HepG2 (cell line): ENCODE measurements at regions not wholly inside any gene's neighbourhood (a gene's known extent, or its start where the extent isn't known, plus 50 kb on each side); places are given as distances from the start of the nearest gene placed in this dataset.

Experiments
- ATAC-seq: fragments of 200-7000 bp; cut with Tn5 transposase; 3 replicates; pipeline ENCODE4 v1.9.1; 2020; ENCODE audit warnings: mild to moderate bottlenecking, moderate library complexity
- BruUV-seq: library from RNA; stranded (reverse); fragments of 400-500 nt; replicated peaks from 2 replicates; lab custom pipeline; 2021; lab: Mats Ljungman, UMichigan
- CTCF ChIA-PET: fragments of 300-600 bp; formaldehyde crosslinking; extraction: SDS; loops from one replicate; lab custom pipeline; 2021; ENCODE audit warnings: low total read pairs, inconsistent platforms, low intra/inter-chr PET ratio; lab: Yijun Ruan, JAX
- POLR2A ChIA-PET: fragments of 350-600 bp; sonication (Branson Sonifier 250); formaldehyde crosslinking; loops from one replicate; lab custom pipeline; 2020; ENCODE audit warnings: antibody characterized with exemption, inconsistent platforms; lab: Yijun Ruan, JAX
- DNase-seq: peaks from one replicate; pipeline ENCODE4 v3.0.0-alpha.2; 2015; ENCODE audit warnings: low spot score
- FAIRE-seq: peaks from 3 replicates; lab custom pipeline; 2011; peaks lifted over from hg19 to GRCh38; lab: Jason Lieb, UNC
- H2AFZ ChIP-seq: one replicate; pipeline ENCODE4 v1.6.1; 2011; ENCODE audit warnings: low read length, inconsistent platforms
- H3K27ac ChIP-seq: fragments of 300-600 bp; 3 replicates; pipeline ENCODE4 v1.8.0; 2011; ENCODE audit warnings: mixed run types, mild to moderate bottlenecking, mixed read lengths, low read length, inconsistent platforms; ENCODE audit not compliant: insufficient read depth; ENCODE audit errors: extremely low read length
- H3K27me3 ChIP-seq, 2 experiments: fragments of 200-600 bp in 1 of 2; 2 replicates in 1 of 2; 3 replicates in 1 of 2; pipeline versions ENCODE4 v1.6.0 to v1.8.0; 2011; ENCODE audit warnings: low read length in 2 of 2, mild to moderate bottlenecking in 2 of 2, moderate library complexity in 2 of 2, inconsistent platforms in 1 of 2; ENCODE audit not compliant: insufficient read depth in 2 of 2, control insufficient read depth in 1 of 2
- H3K36me3 ChIP-seq, 2 experiments: fragments of 200-600 bp in 1 of 2; replicated peaks in 1 of 2; 2 replicates in 1 of 2; 3 replicates in 1 of 2; pipeline versions ENCODE4 v1.5.1 to v1.8.0; 2011; ENCODE audit warnings: low read length in 2 of 2, inconsistent platforms in 1 of 2; ENCODE audit not compliant: insufficient read depth in 2 of 2, control insufficient read depth in 1 of 2
- H3K4me1 ChIP-seq: 2 replicates; pipeline ENCODE4 v1.5.1; 2012; ENCODE audit warnings: low read length, inconsistent platforms; ENCODE audit not compliant: insufficient read depth
- H3K4me2 ChIP-seq: 2 replicates; pipeline ENCODE4 v1.6.0; 2011; ENCODE audit warnings: low read depth, low read length, inconsistent platforms
- H3K4me3 ChIP-seq, 3 experiments: fragments of 200-600 bp in 1 of 3; sonication (generic), shearing (Covaris generic) in 1 of 3; replicated peaks in 1 of 3; 2 replicates each; pipeline ENCODE4 v1.5.1; 2011 to 2016; ENCODE audit warnings: low read length in 3 of 3, inconsistent platforms in 2 of 3, low read depth in 2 of 3, mild to moderate bottlenecking in 2 of 3, control low read depth in 1 of 3, mixed read lengths in 1 of 3; ENCODE audit not compliant: insufficient read depth in 1 of 3
- H3K79me2 ChIP-seq: one replicate; pipeline ENCODE4 v1.6.1; 2011; ENCODE audit warnings: low read length, inconsistent platforms; ENCODE audit not compliant: insufficient read depth
- H3K9ac ChIP-seq: 2 replicates; pipeline ENCODE4 v1.6.0; 2011; ENCODE audit warnings: mild to moderate bottlenecking, low read depth, low read length, inconsistent platforms; ENCODE audit not compliant: insufficient read depth
- H3K9me3 ChIP-seq: 2 replicates; pipeline ENCODE4 v1.5.1; 2012; ENCODE audit warnings: mild to moderate bottlenecking, low read length
- H4K20me1 ChIP-seq: 2 replicates; pipeline ENCODE4 v1.6.0; 2011; ENCODE audit warnings: inconsistent platforms, mild to moderate bottlenecking, low read length, moderate library complexity; ENCODE audit not compliant: insufficient read depth
- HIVEP1 ChIP-seq: sonication (generic); formaldehyde crosslinking; IDR thresholded peaks from 2 replicates; pipeline ENCODE4 v1.4.0; 2020; ENCODE audit warnings: mild to moderate bottlenecking, missing genetic modification reagents
- IRF2 ChIP-seq: IDR thresholded peaks from 2 replicates; pipeline ENCODE4 v1.6.1; 2018; ENCODE audit warnings: missing genetic modification reagents, missing compliant biosample characterization
- KDM5A ChIP-seq: fragments of 200-600 bp; sonication (generic); IDR thresholded peaks from 2 replicates; pipeline ENCODE4 v1.7.0; 2018; ENCODE audit warnings: antibody characterized with exemption, mild to moderate bottlenecking, low read length, borderline replicate concordance
- MIER2 ChIP-seq: IDR thresholded peaks from 2 replicates; pipeline ENCODE4 v1.6.1; 2016; ENCODE audit warnings: missing biosample characterization, missing genetic modification reagents
- MIER3 ChIP-seq: IDR thresholded peaks from 2 replicates; pipeline ENCODE4 v1.6.1; 2016; ENCODE audit warnings: missing compliant biosample characterization, borderline replicate concordance
- NFAT5 ChIP-seq: sonication (generic); formaldehyde crosslinking; IDR thresholded peaks from 2 replicates; pipeline ENCODE4 v1.4.0; 2020; ENCODE audit warnings: missing genetic modification reagents
- NFE2L2 ChIP-seq: fragments of 150-350 bp; IDR thresholded peaks from 2 replicates; pipeline ENCODE4 v1.6.1; 2014; ENCODE audit warnings: low read length
- PHF20 ChIP-seq: sonication (generic); formaldehyde crosslinking; IDR thresholded peaks from 2 replicates; pipeline ENCODE4 v1.5.0; 2020; ENCODE audit warnings: mild to moderate bottlenecking, missing genetic modification reagents
- RAD51 ChIP-seq: fragments of 450-650 bp; IDR thresholded peaks from 2 replicates; pipeline ENCODE4 v1.6.1; 2016; ENCODE audit warnings: borderline replicate concordance
- RBFOX2 ChIP-seq: fragments of 200-400 bp; formaldehyde crosslinking; IDR thresholded peaks from 2 replicates; pipeline ENCODE4 v1.6.1; 2017; ENCODE audit warnings: low read depth, mild to moderate bottlenecking, low read length
- RXRA ChIP-seq: sonication (generic); formaldehyde crosslinking; IDR thresholded peaks from 2 replicates; pipeline ENCODE4 v1.5.1; 2020; ENCODE audit warnings: missing genetic modification reagents
- SKI ChIP-seq: fragments of 450-650 bp; IDR thresholded peaks from one replicate; pipeline ENCODE4 v1.6.1; 2018; ENCODE audit warnings: mild to moderate bottlenecking; ENCODE audit not compliant: partially characterized antibody
- TMF1 ChIP-seq: sonication (generic); formaldehyde crosslinking; IDR thresholded peaks from 2 replicates; pipeline ENCODE4 v1.8.1; 2022; ENCODE audit warnings: low read depth, missing genetic modification reagents
- ZNF546 ChIP-seq: sonication (generic); formaldehyde crosslinking; conservative IDR thresholded peaks from 2 replicates; pipeline ENCODE4 v1.8.1; 2023; ENCODE audit warnings: mild to moderate bottlenecking, missing genetic modification reagents
- ZNF747 ChIP-seq: sonication (generic); formaldehyde crosslinking; IDR thresholded peaks from 2 replicates; pipeline ENCODE4 v1.8.1; 2023; ENCODE audit warnings: missing genetic modification reagents, mild to moderate bottlenecking, borderline replicate concordance
- ZNF768 ChIP-seq: sonication (generic); formaldehyde crosslinking; IDR thresholded peaks from 2 replicates; pipeline ENCODE4 v1.4.0; 2020; ENCODE audit warnings: missing genetic modification reagents
- ZNF800 ChIP-seq: sonication (generic); formaldehyde crosslinking; IDR thresholded peaks from 2 replicates; pipeline ENCODE4 v1.4.0; 2020; ENCODE audit warnings: missing genetic modification reagents
- WGBS: methylation state at CpG from one replicate; pipeline ENCODE4 v1.1.6; 2017; ENCODE audit warnings: low lambda C conversion rate; 5-methylcytosine and 5-hydroxymethylcytosine counted together
- in situ Hi-C: cut with HindIII; loops from 2 replicates; pipeline ENCODE4 v1.10.0; 2017; ENCODE audit warnings: low pct_unique_long_range_greater_than_20kb; ENCODE audit not compliant: extremely low pct_ligation_motif_present
- intact Hi-C: fragments of 100-400 bp; cut with micrococcal nuclease; formaldehyde crosslinking; loops from one replicate; pipeline ENCODE4 v1.10.0; 2022; ENCODE audit not compliant: unreplicated experiment
- TF ChIP-seq, protein P1 (sequence below): sonication (generic); formaldehyde crosslinking; IDR thresholded peaks from 2 replicates; pipeline ENCODE4 v1.5.0; 2020; ENCODE audit warnings: mild to moderate bottlenecking, missing genetic modification reagents

DNA sequence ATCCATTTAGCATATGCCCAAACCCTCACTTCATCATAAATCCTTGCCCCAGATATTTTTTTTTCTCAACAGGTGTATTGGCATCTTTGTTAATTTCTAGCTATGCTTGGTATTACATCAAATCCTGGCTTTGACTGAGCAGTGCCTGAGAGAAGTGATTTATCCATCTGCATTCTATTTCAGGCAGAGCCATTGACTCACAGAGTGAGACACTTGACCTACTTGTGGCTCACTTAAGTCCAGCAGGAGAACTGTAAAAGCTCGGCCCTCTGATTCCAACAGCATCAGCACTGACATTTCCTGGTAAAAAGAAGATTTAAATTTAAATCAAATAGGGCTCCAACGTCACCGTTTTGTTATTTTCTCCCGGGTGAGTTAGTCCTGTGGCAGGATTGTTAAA is 93.4 kb downstream of the PLK2 start:
- Histone ChIP-seq H3K79me2 (no peaks in the 10 kb centered on the region), H4K20me1 (no peaks in the 10 kb centered on the region), H3K27me3 (no peaks in the 10 kb centered on the region), H3K4me2 (no peak overlapping the region), H3K36me3 (no peaks in the 10 kb centered on the region), H3K9ac (no peak overlapping the region), H3K4me1 (no peaks in the 10 kb centered on the region), H3K9me3 (no peaks in the 10 kb centered on the region), H3K4me3 (no peak overlapping the region), H3K27ac (no peak overlapping the region), H2AFZ (no peak overlapping the region)
- no peak for TF ChIP-seq ZNF747 (CRISPR knock-in tag)
- no peak for TF ChIP-seq SKI
- TF ChIP-seq ZNF768 (CRISPR knock-in tag): no peak
- no peak for TF ChIP-seq KDM5A
- no peak for TF ChIP-seq RXRA (CRISPR knock-in tag)
- no peak for TF ChIP-seq HIVEP1 (CRISPR knock-in tag)
- TF ChIP-seq RAD51: no peak
- no peak for TF ChIP-seq MIER3 (CRISPR knock-in tag)
- TF ChIP-seq ZNF546 (CRISPR knock-in tag): no peak
- no peak for TF ChIP-seq MIER2 (CRISPR knock-in tag)
- no peak for TF ChIP-seq PHF20 (CRISPR knock-in tag)
- TF ChIP-seq ZNF800: no peak
- TF ChIP-seq, protein P1, sequence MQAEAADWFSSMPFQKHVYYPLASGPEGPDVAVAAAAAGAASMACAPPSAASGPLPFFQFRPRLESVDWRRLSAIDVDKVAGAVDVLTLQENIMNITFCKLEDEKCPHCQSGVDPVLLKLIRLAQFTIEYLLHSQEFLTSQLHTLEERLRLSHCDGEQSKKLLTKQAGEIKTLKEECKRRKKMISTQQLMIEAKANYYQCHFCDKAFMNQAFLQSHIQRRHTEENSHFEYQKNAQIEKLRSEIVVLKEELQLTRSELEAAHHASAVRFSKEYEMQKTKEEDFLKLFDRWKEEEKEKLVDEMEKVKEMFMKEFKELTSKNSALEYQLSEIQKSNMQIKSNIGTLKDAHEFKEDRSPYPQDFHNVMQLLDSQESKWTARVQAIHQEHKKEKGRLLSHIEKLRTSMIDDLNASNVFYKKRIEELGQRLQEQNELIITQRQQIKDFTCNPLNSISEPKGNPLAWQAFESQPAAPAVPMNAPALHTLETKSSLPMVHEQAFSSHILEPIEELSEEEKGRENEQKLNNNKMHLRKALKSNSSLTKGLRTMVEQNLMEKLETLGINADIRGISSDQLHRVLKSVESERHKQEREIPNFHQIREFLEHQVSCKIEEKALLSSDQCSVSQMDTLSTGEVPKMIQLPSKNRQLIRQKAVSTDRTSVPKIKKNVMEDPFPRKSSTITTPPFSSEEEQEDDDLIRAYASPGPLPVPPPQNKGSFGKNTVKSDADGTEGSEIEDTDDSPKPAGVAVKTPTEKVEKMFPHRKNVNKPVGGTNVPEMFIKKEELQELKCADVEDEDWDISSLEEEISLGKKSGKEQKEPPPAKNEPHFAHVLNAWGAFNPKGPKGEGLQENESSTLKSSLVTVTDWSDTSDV (CRISPR knock-in tag): no peak
- TF ChIP-seq RBFOX2: no peak
- no peak for TF ChIP-seq TMF1 (CRISPR knock-in tag)
- no peak for TF ChIP-seq NFE2L2
- no peak for TF ChIP-seq IRF2
- no peak for TF ChIP-seq NFAT5 (CRISPR knock-in tag)
- intact Hi-C loops (no loop called here), in situ Hi-C loops (no loop called here)
- no peak for ATAC-seq
- no peak for FAIRE-seq
- POLR2A ChIA-PET: no interaction called here
- WGBS: 29% methylated on average over 4 of the region's 4 CpGs
- no TSS peak for BruUV-seq
- DNase-seq: no peak
- CTCF ChIA-PET: no interaction called here
